Endothelial cell of umbilical vein (primary cell): ENCODE measurements at regions not wholly inside any gene's neighbourhood (a gene's known extent, or its start where the extent isn't known, plus 50 kb on each side); places are given as distances from the start of the nearest gene placed in this dataset.

Source experiments
- BruUV-seq: library from RNA; stranded (reverse); fragments of 400-500 nt; replicated peaks from 2 replicates; lab custom pipeline; 2021; lab: Mats Ljungman, UMichigan
- CTCF ChIA-PET: fragments of 300-600, 350-600 bp; sonication (Branson Sonifier 250); formaldehyde crosslinking; loops from one replicate; lab custom pipeline; 2021; ENCODE audit warnings: antibody characterized with exemption, inconsistent platforms; lab: Charles Lee
- POLR2A ChIA-PET: fragments of 300-600, 350-600 bp; sonication (Branson Sonifier 250); formaldehyde crosslinking; loops from one replicate; lab custom pipeline; 2021; ENCODE audit warnings: antibody characterized with exemption, inconsistent platforms; lab: Charles Lee
- DNase-seq: peaks from one replicate; pipeline ENCODE4 v3.0.0-alpha.2; 2011; ENCODE audit warnings: low read depth, low spot score
- FAIRE-seq: peaks from 2 replicates; lab custom pipeline; 2011; peaks lifted over from hg19 to GRCh38; lab: Jason Lieb, UNC
- H2AFZ ChIP-seq: 2 replicates; pipeline ENCODE4 v1.6.0; 2012; ENCODE audit warnings: low read depth, low read length, control low read depth, inconsistent platforms
- H3K27ac ChIP-seq: 2 replicates; pipeline ENCODE4 v1.5.1; 2011; ENCODE audit warnings: low read depth, mild to moderate bottlenecking, control low read depth, low read length, moderate library complexity; ENCODE audit not compliant: insufficient read depth
- H3K27me3 ChIP-seq, 2 experiments: 2 replicates each; pipeline versions ENCODE4 v1.6.0 to v1.6.1; 2011; ENCODE audit warnings: low read length in 2 of 2, mixed read lengths in 1 of 2; ENCODE audit not compliant: control insufficient read depth in 2 of 2, insufficient read depth in 2 of 2
- H3K36me3 ChIP-seq, 2 experiments: 2 replicates in 1 of 2; 3 replicates in 1 of 2; pipeline ENCODE4 v1.5.1; 2011; ENCODE audit warnings: low read length in 2 of 2, mild to moderate bottlenecking in 1 of 2, moderate library complexity in 1 of 2; ENCODE audit not compliant: control insufficient read depth in 2 of 2, insufficient read depth in 2 of 2; ENCODE audit errors: extremely low read depth in 1 of 2
- H3K4me1 ChIP-seq: 3 replicates; pipeline ENCODE4 v1.5.1; 2011; ENCODE audit warnings: mild to moderate bottlenecking, low read length; ENCODE audit not compliant: control insufficient read depth, insufficient read depth; ENCODE audit errors: extremely low read depth
- H3K4me2 ChIP-seq: 2 replicates; pipeline ENCODE4 v1.6.1; 2011; ENCODE audit warnings: low read length, control low read depth, mixed read lengths; ENCODE audit not compliant: insufficient read depth
- H3K4me3 ChIP-seq, 3 experiments: fragments of 200-600 bp in 1 of 3; sonication (generic), shearing (Covaris generic) in 1 of 3; replicated peaks in 1 of 3; 2 replicates each; pipeline ENCODE4 v1.5.1; 2011 to 2016; ENCODE audit warnings: control low read depth in 3 of 3, low read length in 3 of 3, mild to moderate bottlenecking in 2 of 3, inconsistent platforms in 1 of 3, low read depth in 1 of 3, moderate library complexity in 1 of 3; ENCODE audit not compliant: insufficient read depth in 1 of 3
- H3K79me2 ChIP-seq: 2 replicates; pipeline ENCODE4 v1.6.0; 2012; ENCODE audit warnings: low read length, inconsistent platforms; ENCODE audit not compliant: control insufficient read depth, insufficient read depth
- H3K9ac ChIP-seq: replicated peaks from 2 replicates; pipeline ENCODE3; 2011; ENCODE audit warnings: low read length, control low read depth; ENCODE audit not compliant: insufficient read depth; ENCODE audit errors: extremely low read depth
- H3K9me1 ChIP-seq: replicated peaks from 3 replicates; pipeline ENCODE4 v1.6.0; 2011; ENCODE audit warnings: mild to moderate bottlenecking, low read length; ENCODE audit not compliant: control insufficient read depth, insufficient read depth; ENCODE audit errors: extremely low read depth
- H3K9me3 ChIP-seq: replicated peaks from 2 replicates; pipeline ENCODE4 v1.5.1; 2012; ENCODE audit warnings: low read length, inconsistent platforms; ENCODE audit not compliant: control insufficient read depth, insufficient read depth
- H4K20me1 ChIP-seq: replicated peaks from 2 replicates; pipeline ENCODE3; 2011; ENCODE audit warnings: mild to moderate bottlenecking, low read length; ENCODE audit not compliant: control insufficient read depth, insufficient read depth; ENCODE audit errors: extremely low read depth
- EZH2 ChIP-seq: IDR thresholded peaks from 2 replicates; pipeline ENCODE4 v1.6.1; 2012; ENCODE audit warnings: borderline replicate concordance, low read depth, mild to moderate bottlenecking, moderate library complexity, low read length, inconsistent platforms; ENCODE audit not compliant: severe bottlenecking
- FOS ChIP-seq: IDR thresholded peaks from 2 replicates; pipeline ENCODE4 v1.6.1; 2011; ENCODE audit warnings: mild to moderate bottlenecking, low read length, moderate library complexity, borderline replicate concordance; ENCODE audit not compliant: insufficient read depth
- GATA2 ChIP-seq: IDR thresholded peaks from 2 replicates; pipeline ENCODE4 v1.7.0; 2011; ENCODE audit warnings: low read depth, mild to moderate bottlenecking, moderate library complexity, mixed read lengths, low read length; ENCODE audit not compliant: insufficient read length, insufficient read depth
- JUN ChIP-seq: IDR thresholded peaks from 2 replicates; pipeline ENCODE4 v1.6.1; 2011; ENCODE audit warnings: borderline replicate concordance, low read depth; ENCODE audit not compliant: insufficient read length, insufficient read depth
- MYC ChIP-seq: IDR thresholded peaks from one replicate; pipeline ENCODE4 v1.6.1; 2011; ENCODE audit warnings: mild to moderate bottlenecking, low read depth, low read length
- POLR2A ChIP-seq: IDR thresholded peaks from 2 replicates; pipeline ENCODE4 v1.6.1; 2012; ENCODE audit warnings: low read depth, mild to moderate bottlenecking, control low read depth, low read length
- POLR2AphosphoS5 ChIP-seq: IDR thresholded peaks from 2 replicates; pipeline ENCODE4 v1.6.1; 2012; ENCODE audit warnings: low read depth, mild to moderate bottlenecking, control low read depth, low read length, moderate library complexity; ENCODE audit not compliant: insufficient read depth
- dilution Hi-C: fragments of 300-500 bp; cut with MboI; formaldehyde crosslinking; loops from one replicate; pipeline ENCODE4 v1.15.0; 2019; ENCODE audit warnings: low sequenced_read_pairs; ENCODE audit not compliant: extremely low pct_ligation_motif_present
- intact Hi-C: fragments of 100-400 bp; cut with micrococcal nuclease; formaldehyde crosslinking; loops from one replicate; pipeline ENCODE4 v1.10.0; 2022
- TF ChIP-seq, protein P1 (sequence below), 2 donors: IDR thresholded peaks; 1 replicate in 1 of 2; 2 replicates in 1 of 2; pipeline ENCODE4 v1.5.1; 2011; ENCODE audit warnings: low read length in 2 of 2, mild to moderate bottlenecking in 2 of 2, moderate library complexity in 2 of 2, control low read depth in 1 of 2, inconsistent platforms in 1 of 2, low read depth in 1 of 2; ENCODE audit not compliant: insufficient read depth in 1 of 2; ENCODE audit errors: extremely low read depth in 1 of 2
- TF ChIP-seq, protein P2 (sequence below): IDR thresholded peaks from 2 replicates; pipeline ENCODE4 v1.6.1; 2011; ENCODE audit not compliant: insufficient read depth, insufficient read length

DNA sequence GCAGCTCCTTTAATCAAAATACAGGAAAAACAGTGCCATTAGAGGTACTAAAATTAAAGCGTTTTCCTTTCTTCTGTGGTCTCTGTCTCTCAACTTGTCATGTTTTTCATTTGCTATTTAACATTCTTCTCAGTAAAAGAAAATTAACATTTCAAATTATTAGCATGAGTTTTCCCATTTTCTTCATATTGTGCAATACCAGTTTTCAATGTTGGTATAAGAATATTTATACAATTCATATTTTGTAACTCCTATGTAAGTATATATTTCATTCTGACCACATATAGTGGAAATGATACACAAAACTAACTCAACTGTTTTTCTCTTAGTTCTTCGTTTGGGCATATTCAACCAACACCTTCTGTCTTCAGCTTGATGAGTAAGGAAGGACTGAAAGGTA lies 308.3 kb downstream of the HS3ST1 start:
- intact Hi-C loops (no loop called here), dilution Hi-C loops (no loop called here)
- no TSS peak for BruUV-seq
- Histone ChIP-seq H3K9ac (no peak overlapping the region), H3K79me2 (no peaks in the 10 kb centered on the region), H3K4me2 (no peak overlapping the region), H3K36me3 (no peaks in the 10 kb centered on the region), H3K9me3 (no peaks in the 10 kb centered on the region), H3K27me3 (no peaks in the 10 kb centered on the region), H3K27ac (no peak overlapping the region), H4K20me1 (no peaks in the 10 kb centered on the region), H2AFZ (no peak overlapping the region), H3K4me3 (no peak overlapping the region), H3K4me1 (no peaks in the 10 kb centered on the region), H3K9me1 (no peaks in the 10 kb centered on the region)
- ChIA-PET CTCF (no interaction called here), POLR2A (no interaction called here)
- no peak for DNase-seq
- FAIRE-seq = no peak
- TF ChIP-seq POLR2AphosphoS5 = no peak
- TF ChIP-seq POLR2A = no peak
- TF ChIP-seq, protein P1, sequence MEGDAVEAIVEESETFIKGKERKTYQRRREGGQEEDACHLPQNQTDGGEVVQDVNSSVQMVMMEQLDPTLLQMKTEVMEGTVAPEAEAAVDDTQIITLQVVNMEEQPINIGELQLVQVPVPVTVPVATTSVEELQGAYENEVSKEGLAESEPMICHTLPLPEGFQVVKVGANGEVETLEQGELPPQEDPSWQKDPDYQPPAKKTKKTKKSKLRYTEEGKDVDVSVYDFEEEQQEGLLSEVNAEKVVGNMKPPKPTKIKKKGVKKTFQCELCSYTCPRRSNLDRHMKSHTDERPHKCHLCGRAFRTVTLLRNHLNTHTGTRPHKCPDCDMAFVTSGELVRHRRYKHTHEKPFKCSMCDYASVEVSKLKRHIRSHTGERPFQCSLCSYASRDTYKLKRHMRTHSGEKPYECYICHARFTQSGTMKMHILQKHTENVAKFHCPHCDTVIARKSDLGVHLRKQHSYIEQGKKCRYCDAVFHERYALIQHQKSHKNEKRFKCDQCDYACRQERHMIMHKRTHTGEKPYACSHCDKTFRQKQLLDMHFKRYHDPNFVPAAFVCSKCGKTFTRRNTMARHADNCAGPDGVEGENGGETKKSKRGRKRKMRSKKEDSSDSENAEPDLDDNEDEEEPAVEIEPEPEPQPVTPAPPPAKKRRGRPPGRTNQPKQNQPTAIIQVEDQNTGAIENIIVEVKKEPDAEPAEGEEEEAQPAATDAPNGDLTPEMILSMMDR (IDR thresholded peaks at IDR 0.05; ENCODE audit: extremely low read depth in 1 of 2, insufficient read depth in 1 of 2, low read depth in 1 of 2, low read length in 2 of 2) = no peak
- TF ChIP-seq, protein P2, sequence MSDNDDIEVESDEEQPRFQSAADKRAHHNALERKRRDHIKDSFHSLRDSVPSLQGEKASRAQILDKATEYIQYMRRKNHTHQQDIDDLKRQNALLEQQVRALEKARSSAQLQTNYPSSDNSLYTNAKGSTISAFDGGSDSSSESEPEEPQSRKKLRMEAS = no peak
- no peak for TF ChIP-seq MYC
- no peak for TF ChIP-seq JUN
- TF ChIP-seq FOS = no peak
- TF ChIP-seq GATA2 = no peak
- no peak for TF ChIP-seq EZH2
